Jurkat, Clone E6-1 (cell line): ENCODE measurements at regions not wholly inside any gene's neighbourhood (a gene's known extent, or its start where the extent isn't known, plus 50 kb on each side); places are given as distances from the start of the nearest gene placed in this dataset.
"Not testable (repeated sequence)": the region's sequence is repeated elsewhere in the genome, so short reads cannot be mapped to it uniquely, and the experiment has no call there.

Experiments
- DNase-seq: peaks from one replicate; pipeline ENCODE4 v3.0.0-alpha.2; 2011; ENCODE audit warnings: low read depth, low spot score
- H3K4me3 ChIP-seq: 2 replicates; pipeline ENCODE4 v1.5.1; 2011; ENCODE audit warnings: mild to moderate bottlenecking, low read length, control low read depth, moderate library complexity

- DNase-seq, result no peak
- H3K4me3 ChIP-seq, result no peak overlapping the region
Observed at GRCh38 chr21:28220680-28221079, 772.0 kb downstream of the LTN1 start.

DNA sequence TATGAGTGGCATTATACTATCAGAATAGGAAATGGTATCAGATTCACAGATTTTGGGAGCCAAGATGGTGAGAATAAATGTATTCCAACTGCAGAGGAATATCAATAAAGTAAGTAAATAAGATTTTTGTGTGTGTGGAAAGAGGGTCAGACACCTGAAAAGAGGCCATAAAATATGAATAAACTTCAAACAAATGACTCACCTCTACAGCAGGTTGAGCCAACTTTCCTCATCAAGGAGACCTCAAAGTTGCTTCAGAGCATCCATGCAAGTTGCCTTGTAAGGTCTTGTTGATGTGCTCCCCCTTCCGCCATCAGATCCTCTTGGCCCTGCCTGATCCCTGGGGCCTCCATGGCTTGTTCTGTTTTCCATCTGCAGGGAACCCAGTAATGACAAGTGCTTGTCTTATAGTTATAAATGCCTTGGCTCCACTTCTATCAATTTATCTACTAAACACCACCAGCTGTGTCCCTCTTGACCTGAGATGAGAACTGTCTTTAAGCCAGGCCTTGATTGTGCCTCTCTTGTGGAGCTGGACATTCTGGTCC lies 775.6 kb downstream of the LTN1 start:
- no peak for DNase-seq
- H3K4me3 ChIP-seq, result no peak overlapping the region

- H3K4me3 ChIP-seq, result no peak overlapping the region
- no peak for DNase-seq
Observed at GRCh38 chr21:28215214-28215954, 777.3 kb downstream of the LTN1 start.

GRCh38 chr21:28214786-28215185 lies 777.9 kb downstream of the LTN1 start:
- DNase-seq, result no peak
- H3K4me3 ChIP-seq, result no peak overlapping the region

- no peak overlapping the region for H3K4me3 ChIP-seq
- no peak for DNase-seq
Observed at GRCh38 chr21:28213261-28213660, 779.4 kb downstream of the LTN1 start.

GRCh38 chr21:28212061-28212460 lies 780.6 kb downstream of the LTN1 start:
- no peak overlapping the region for H3K4me3 ChIP-seq
- DNase-seq, result no peak

DNA sequence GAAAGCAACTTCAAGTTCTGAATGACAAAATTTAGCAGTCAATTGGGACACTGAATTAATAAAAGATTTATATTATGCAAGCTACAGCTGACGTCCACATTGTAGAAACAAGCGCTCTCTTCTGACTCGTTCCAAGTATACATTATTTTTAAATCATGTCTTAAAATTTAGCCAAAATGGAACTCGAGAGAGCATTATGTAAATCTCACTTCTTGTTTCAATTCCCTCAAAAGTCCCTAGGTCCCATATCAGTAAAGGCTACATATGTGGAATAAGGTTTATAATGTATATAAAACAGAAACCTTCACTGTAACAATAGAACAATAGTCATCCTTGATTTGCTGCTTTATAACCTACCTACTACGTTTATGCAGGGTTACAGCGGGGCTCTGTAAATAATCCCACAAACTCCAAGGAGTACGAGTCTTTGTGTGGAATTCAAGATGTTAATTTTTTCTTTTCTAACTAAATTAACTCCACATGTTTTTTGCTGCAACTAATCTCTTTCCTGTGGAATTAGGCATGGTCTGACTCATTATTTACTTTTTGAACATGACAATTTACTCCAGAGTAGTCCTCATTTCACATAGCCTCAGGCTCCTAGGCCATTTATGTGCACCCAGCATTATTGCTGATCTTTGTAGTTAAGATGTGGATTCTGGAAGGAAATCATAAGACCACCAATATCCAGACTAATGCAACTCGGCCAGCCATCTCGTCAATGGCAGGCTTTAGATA lies 785.1 kb downstream of the LTN1 start:
- H3K4me3 ChIP-seq, result no peak overlapping the region
- no peak for DNase-seq

DNA sequence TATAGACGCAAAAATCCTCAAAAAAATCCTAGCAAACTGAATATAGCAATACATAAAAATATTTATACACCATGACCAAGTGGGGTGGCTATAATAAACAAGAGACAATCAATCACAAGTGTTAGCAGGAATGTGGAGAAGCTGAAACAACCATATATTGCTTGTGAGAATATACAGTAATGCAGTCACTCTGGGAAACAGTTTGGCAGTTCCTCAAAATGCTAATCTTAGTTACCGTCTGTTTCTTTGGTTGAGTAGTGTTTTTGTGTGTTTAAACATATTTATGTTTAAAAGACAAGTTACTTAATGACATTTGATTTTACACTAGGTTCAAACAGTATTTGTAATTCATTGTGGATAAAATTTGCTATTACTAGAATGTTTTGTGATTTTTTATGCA lies 792.0 kb downstream of the LTN1 start:
- no peak overlapping the region for H3K4me3 ChIP-seq
- no peak for DNase-seq

DNA sequence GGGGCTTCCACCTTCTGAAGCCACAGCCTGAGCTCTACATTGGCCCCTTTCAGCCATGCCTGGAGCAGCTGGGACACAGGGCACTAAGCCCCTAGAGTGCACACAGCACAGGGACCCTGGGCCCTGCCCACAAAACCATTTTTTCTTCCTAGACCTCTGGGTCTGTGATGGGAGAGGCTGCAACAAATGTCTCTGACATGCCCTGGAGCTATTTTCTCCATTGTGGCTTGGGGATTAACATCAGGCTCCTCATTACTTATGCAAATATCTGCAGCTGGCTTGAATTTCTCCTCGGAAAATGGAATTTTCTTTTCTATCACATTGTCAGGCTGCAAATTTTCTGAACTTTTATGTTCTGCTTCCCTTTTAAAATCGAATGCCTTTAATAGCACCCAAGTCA lies 795.7 kb downstream of the LTN1 start:
- H3K4me3 ChIP-seq, result no peak overlapping the region
- no peak for DNase-seq

DNA sequence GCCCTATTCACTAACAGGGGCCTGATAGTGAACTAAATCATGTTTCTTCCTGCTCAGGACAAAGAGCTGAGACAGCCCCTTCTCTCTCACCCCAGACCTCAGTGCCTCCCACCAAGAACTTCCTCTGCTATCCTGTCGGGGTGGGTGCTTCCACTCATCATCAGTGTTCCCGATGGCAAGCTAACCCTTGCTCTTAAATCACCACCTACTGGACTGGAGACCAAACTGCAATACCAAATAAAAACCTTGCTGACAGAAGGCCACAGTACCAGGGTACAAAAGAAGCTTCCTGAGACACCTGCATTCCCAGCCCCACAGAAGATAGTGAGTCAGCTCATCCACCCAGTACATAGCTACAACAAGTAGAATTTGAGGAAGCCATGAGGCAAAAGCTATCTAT lies 799.5 kb downstream of the LTN1 start:
- no peak overlapping the region for H3K4me3 ChIP-seq
- peak; percentile 5 for DNase-seq

DNA sequence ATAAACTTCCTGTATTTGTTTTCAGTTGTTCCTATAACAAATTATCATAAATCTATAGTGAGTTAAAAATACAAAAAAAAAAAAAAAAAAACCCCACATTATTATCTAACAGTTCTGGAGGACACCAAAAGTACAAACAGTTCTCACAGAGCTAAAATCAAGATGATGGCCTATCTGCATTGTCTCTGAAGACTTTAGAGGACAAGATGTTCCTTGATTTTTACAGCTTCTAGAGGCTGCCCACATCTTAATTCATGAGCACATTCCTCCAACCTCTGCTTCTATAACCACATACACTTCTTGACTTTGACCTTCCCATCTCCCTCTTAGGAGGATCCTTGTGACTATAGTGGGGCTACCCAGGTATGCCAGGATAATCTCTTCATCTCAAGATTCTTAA lies 806.1 kb downstream of the LTN1 start:
- H3K4me3 ChIP-seq, result no peak overlapping the region
- no peak for DNase-seq

GRCh38 chr21:28181730-28182129 lies 810.9 kb downstream of the LTN1 start:
- no peak overlapping the region for H3K4me3 ChIP-seq
- DNase-seq, result no peak

DNA sequence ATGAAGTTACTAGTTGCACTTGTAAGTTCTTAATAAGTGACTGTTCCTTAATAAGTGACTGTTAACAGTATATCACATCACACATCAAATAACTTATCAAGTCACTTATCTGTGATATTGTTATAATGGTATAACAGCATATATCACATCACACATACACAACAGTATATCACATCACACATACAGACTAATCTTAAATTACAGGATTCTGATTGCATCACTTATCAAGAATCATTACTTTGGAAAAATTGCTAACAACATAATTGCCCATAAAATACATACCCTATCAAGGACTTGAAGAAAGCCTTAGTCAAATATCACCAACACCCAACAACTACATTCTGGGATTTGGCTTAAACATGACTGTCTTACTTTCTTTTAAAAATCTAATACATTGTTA lies 813.5 kb downstream of the LTN1 start:
- no peak for DNase-seq
- H3K4me3 ChIP-seq, result no peak overlapping the region

DNA sequence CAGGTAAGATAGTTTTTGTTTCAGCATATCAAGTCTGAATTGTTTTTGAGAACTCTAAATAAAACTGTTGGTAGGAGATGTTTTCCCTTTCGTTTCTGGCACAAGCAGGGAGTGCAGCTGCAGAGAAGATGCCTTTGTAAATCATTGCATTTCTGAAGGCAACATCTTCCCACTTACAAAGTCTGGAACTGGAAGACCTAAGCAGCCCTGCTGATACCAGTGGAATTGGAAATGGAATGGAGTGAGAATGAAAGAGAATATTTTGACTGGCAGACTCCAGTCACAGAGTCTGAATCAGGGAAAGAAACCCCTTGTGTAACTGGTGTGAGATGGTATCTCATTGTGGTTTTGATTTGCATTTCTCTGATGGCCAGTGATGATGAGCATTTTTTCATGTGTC lies 815.6 kb downstream of the LTN1 start:
- DNase-seq, result no peak
- no peak overlapping the region for H3K4me3 ChIP-seq

DNA sequence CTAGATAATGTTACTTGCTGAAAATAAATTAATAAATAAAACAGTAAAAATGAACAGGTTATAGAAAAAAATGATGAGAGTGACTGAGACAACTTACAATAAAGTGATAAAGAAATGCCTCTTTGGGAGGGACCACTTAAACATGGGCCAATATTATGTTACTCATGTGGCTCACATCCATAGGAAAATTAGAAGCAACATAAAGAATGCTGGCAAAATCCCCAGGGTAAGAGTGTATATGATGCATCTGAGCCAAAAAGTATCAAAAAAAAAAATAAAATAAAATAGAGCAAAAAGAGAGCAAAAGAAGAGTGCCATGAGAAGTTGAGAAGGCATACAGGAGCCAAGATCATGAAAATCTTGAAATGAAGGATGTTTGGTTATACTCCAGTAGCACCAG lies 818.0 kb downstream of the LTN1 start:
- no peak overlapping the region for H3K4me3 ChIP-seq
- no peak for DNase-seq

DNA sequence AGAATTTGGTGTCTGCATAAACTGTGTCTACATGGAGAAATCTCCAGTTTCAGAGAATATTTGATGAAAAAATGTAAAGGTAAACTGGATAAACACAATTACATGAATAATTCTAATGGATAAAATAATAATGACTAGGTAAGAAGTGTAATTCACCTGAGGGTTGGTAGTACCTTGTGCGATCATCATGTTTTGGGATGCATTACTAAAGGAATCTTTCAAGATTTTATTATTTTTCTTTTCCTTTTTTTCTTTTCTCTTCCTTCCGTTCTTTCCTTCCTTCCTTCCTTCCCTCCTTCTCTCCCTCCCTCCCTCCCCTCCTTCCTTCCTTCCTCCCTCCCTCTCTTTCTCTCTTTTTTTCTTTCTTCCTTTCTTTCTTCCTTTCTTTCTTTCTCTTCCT lies 818.7 kb downstream of the LTN1 start:
- no peak for DNase-seq
- no peak overlapping the region for H3K4me3 ChIP-seq

- no peak for DNase-seq
- no peak overlapping the region for H3K4me3 ChIP-seq
Observed at GRCh38 chr21:28172376-28172775, 820.3 kb downstream of the LTN1 start.

DNA sequence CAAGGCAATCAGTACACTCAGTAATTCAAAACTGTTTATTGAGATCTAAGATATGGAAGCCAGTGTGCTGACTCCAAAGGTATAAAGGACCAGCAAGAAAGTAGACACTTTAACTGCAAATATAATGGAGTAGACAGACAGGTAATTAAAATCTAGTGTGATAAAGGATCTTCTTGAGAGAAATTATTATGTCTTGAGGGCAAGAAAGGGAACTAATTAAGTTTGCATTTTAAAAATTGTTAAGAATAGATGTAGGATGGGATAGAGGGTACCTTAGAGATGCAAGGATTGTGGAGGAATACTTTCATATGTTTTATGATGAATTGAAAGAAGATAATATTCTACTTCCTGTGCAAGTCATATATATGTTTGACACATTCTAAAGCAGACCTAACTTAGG lies 825.3 kb downstream of the LTN1 start:
- no peak overlapping the region for H3K4me3 ChIP-seq
- no peak for DNase-seq

DNA sequence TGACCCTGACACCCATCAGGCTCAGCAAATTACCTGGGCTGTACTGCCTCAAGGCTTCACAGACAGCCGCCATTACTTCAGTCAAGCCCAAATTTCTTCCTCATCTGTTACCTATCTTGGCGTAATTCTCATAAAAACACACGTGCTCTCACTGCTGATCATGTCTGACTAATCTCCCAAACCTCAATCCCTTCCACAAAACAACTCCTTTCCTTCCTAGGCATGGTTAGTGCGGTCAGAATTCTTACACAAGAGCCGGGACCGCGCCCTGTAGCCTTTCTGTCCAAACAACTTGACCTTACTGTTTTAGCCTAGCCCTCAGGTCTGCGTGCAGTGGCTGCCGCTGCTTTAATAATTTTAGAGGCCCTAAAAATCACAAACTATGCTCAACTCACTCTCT lies 828.2 kb downstream of the LTN1 start:
- not testable (repeated sequence) for DNase-seq, H3K4me3 ChIP-seq

GRCh38 chr21:28162052-28162451 lies 830.6 kb downstream of the LTN1 start:
- DNase-seq, H3K4me3 ChIP-seq: not testable (repeated sequence)

- no peak for DNase-seq
- H3K4me3 ChIP-seq, result no peak overlapping the region
Observed at GRCh38 chr21:28160378-28160777, 832.3 kb downstream of the LTN1 start.
